HCT116 (cell line): ENCODE measurements at regions not wholly inside any gene's neighbourhood (a gene's known extent, or its start where the extent isn't known, plus 50 kb on each side); places are given as distances from the start of the nearest gene placed in this dataset.

Source experiments
- ATAC-seq: fragments of 200-7000 bp; cut with Tn5 transposase; 2 replicates; pipeline ENCODE4 v1.9.1; 2020; ENCODE audit warnings: mild to moderate bottlenecking, moderate library complexity
- BruUV-seq: library from RNA; stranded (reverse); fragments of 400-500 nt; replicated peaks from 2 replicates; lab custom pipeline; 2021; lab: Mats Ljungman, UMichigan
- CTCF ChIA-PET: fragments of 300-600 bp; sonication (Branson Sonifier 250); formaldehyde crosslinking; loops from one replicate; lab custom pipeline; 2021; ENCODE audit warnings: antibody characterized with exemption; lab: Charles Lee
- POLR2A ChIA-PET: fragments of 300-600, 350-600 bp; sonication (Branson Sonifier 250); formaldehyde crosslinking; loops from one replicate; lab custom pipeline; 2021; ENCODE audit warnings: antibody characterized with exemption; lab: Charles Lee
- RAD21 ChIA-PET, 2 experiments: fragments of 300-600 bp; sonication (Branson Sonifier 250); formaldehyde crosslinking; loops; one replicate each; lab custom pipeline; 2023; ENCODE audit warnings: low total read pairs in 2 of 2; ENCODE audit not compliant: uncharacterized antibody in 2 of 2, unreplicated experiment in 2 of 2, low non-redundant PET in 1 of 2; lab: Charles Lee
- DNase-seq: peaks from one replicate; pipeline ENCODE4 v3.0.0-alpha.2; 2010; ENCODE audit warnings: low read depth, low spot score
- H2AFZ ChIP-seq: fragments of 200-600 bp; shearing (Covaris generic), sonication (generic); 2 replicates; pipeline ENCODE4 v1.6.1; 2017; ENCODE audit warnings: low read depth, mixed run types, mixed read lengths, antibody characterized with exemption, low read length; ENCODE audit not compliant: poor library complexity, severe bottlenecking
- H3K27ac ChIP-seq: 2 replicates; pipeline ENCODE4 v1.5.1; 2012; ENCODE audit warnings: low read depth, low read length
- H3K27me3 ChIP-seq: fragments of 200-600 bp; sonication (generic); 2 replicates; pipeline ENCODE4 v1.6.1; 2016; ENCODE audit warnings: mixed run types, low read length, mixed read lengths; ENCODE audit not compliant: insufficient read depth
- H3K36me3 ChIP-seq, 2 experiments: fragments of 200-500 bp in 1 of 2; fragments of 200-600 bp in 1 of 2; sonication (Bioruptor generic) in 1 of 2; sonication (generic) in 1 of 2; 2 replicates each; pipeline versions ENCODE4 v1.5.1 to v1.6.1; 2014 to 2016; ENCODE audit warnings: low read length in 2 of 2, inconsistent platforms in 1 of 2, mixed read lengths in 1 of 2, mixed run types in 1 of 2; ENCODE audit not compliant: insufficient read depth in 2 of 2, control insufficient read depth in 1 of 2
- H3K4me1 ChIP-seq, 2 experiments: fragments of 200-600 bp in 1 of 2; sonication (generic) in 1 of 2; 2 replicates each; pipeline versions ENCODE4 v1.5.1 to v1.6.1; 2012 to 2017; ENCODE audit warnings: low read length in 2 of 2, inconsistent platforms in 1 of 2, mild to moderate bottlenecking in 1 of 2, mixed read lengths in 1 of 2, mixed run types in 1 of 2, moderate library complexity in 1 of 2; ENCODE audit not compliant: insufficient read depth in 2 of 2, control insufficient read depth in 1 of 2
- H3K4me2 ChIP-seq: fragments of 200-600 bp; sonication (generic); 2 replicates; pipeline ENCODE4 v1.6.1; 2017; ENCODE audit warnings: mixed run types, low read length, mixed read lengths
- H3K4me3 ChIP-seq, 2 experiments: fragments of 200-600 bp in 1 of 2; sonication (generic) in 1 of 2; replicated peaks in 1 of 2; 2 replicates each; pipeline ENCODE4 v1.5.1; 2011 to 2016; ENCODE audit warnings: low read length in 2 of 2, control low read depth in 1 of 2, low read depth in 1 of 2, mild to moderate bottlenecking in 1 of 2, mixed read lengths in 1 of 2, mixed run types in 1 of 2
- H3K79me2 ChIP-seq: fragments of 200-600 bp; sonication (generic); 2 replicates; pipeline ENCODE4 v1.6.1; 2017; ENCODE audit warnings: mild to moderate bottlenecking, mixed run types, low read length, moderate library complexity, mixed read lengths; ENCODE audit not compliant: insufficient read depth
- H3K9ac ChIP-seq: fragments of 200-600 bp; sonication (generic); 2 replicates; pipeline ENCODE4 v1.6.1; 2016; ENCODE audit warnings: low read length, mixed read lengths
- H3K9me2 ChIP-seq: fragments of 200-600 bp; sonication (generic), shearing (Covaris generic); 2 replicates; pipeline ENCODE4 v1.6.1; 2017; ENCODE audit warnings: mixed run types, mild to moderate bottlenecking, moderate library complexity; ENCODE audit not compliant: insufficient read depth
- H3K9me3 ChIP-seq, 2 experiments: fragments of 200-500 bp in 1 of 2; fragments of 200-600 bp in 1 of 2; sonication (Bioruptor generic) in 1 of 2; sonication (generic) in 1 of 2; 2 replicates each; pipeline ENCODE4 v1.6.1; 2014 to 2017; ENCODE audit warnings: low read length in 2 of 2, mixed read lengths in 2 of 2, inconsistent platforms in 1 of 2, low read depth in 1 of 2, mild to moderate bottlenecking in 1 of 2, mixed run types in 1 of 2, moderate library complexity in 1 of 2; ENCODE audit not compliant: control insufficient read depth in 1 of 2, insufficient read depth in 1 of 2
- H4K20me1 ChIP-seq: fragments of 200-600 bp; sonication (generic), shearing (Covaris generic); 2 replicates; pipeline ENCODE4 v1.6.1; 2017; ENCODE audit warnings: mixed run types, mild to moderate bottlenecking, moderate library complexity; ENCODE audit not compliant: insufficient read depth
- ELF1 ChIP-seq: IDR thresholded peaks from 2 replicates; pipeline ENCODE4 v1.6.1; 2012; ENCODE audit warnings: low read depth, borderline replicate concordance
- FOSL1 ChIP-seq: IDR thresholded peaks from 2 replicates; pipeline ENCODE4 v1.6.1; 2012; ENCODE audit warnings: low read depth
- JUND ChIP-seq: IDR thresholded peaks from 2 replicates; pipeline ENCODE4 v1.6.1; 2012
- POLR2A ChIP-seq: IDR thresholded peaks from 2 replicates; pipeline ENCODE4 v1.7.0; 2011; ENCODE audit warnings: borderline replicate concordance; ENCODE audit not compliant: insufficient read depth, insufficient read length; ENCODE audit errors: extremely low read depth
- RAD21 ChIP-seq: IDR thresholded peaks from 2 replicates; pipeline ENCODE4 v1.6.1; 2012; ENCODE audit warnings: low read depth, mild to moderate bottlenecking
- SP1 ChIP-seq: IDR thresholded peaks from 2 replicates; pipeline ENCODE4 v1.6.1; 2012; ENCODE audit warnings: low read depth
- SRF ChIP-seq: IDR thresholded peaks from 2 replicates; pipeline ENCODE4 v1.6.1; 2012; ENCODE audit warnings: low read depth
- YY1 ChIP-seq: IDR thresholded peaks from 2 replicates; pipeline ENCODE4 v1.6.1; 2011; ENCODE audit warnings: low read length, low read depth, moderate library complexity, mild to moderate bottlenecking; ENCODE audit not compliant: insufficient replicate concordance; ENCODE audit errors: extremely low read depth
- ZNF274 ChIP-seq: fragments of 200-500 bp; sonication (Bioruptor generic); IDR thresholded peaks from 2 replicates; pipeline ENCODE4 v1.6.1; 2014; ENCODE audit warnings: mild to moderate bottlenecking, low read depth, low read length, inconsistent platforms
- intact Hi-C: fragments of 100-400 bp; cut with micrococcal nuclease; formaldehyde crosslinking; loops from 2 replicates; pipeline ENCODE4 v1.10.0; 2022
- TF ChIP-seq, protein P1 (sequence below): IDR thresholded peaks from 2 replicates; pipeline ENCODE4 v1.6.1; 2012
- TF ChIP-seq, protein P2 (sequence below), 3 experiments: fragments of 200-600 bp in 1 of 3; sonication (generic) in 1 of 3; IDR thresholded peaks in 2 of 3; conservative IDR thresholded peaks in 1 of 3; 2 replicates each; pipeline ENCODE4 v1.5.1; 2012 to 2017; ENCODE audit warnings: low read depth in 2 of 3, low read length in 2 of 3, antibody characterized with exemption in 1 of 3, borderline replicate concordance in 1 of 3, control low read depth in 1 of 3, mild to moderate bottlenecking in 1 of 3, mixed read lengths in 1 of 3, mixed run types in 1 of 3, moderate library complexity in 1 of 3; ENCODE audit not compliant: insufficient read depth in 1 of 3
- TF ChIP-seq, protein P3 (sequence below): IDR thresholded peaks from 2 replicates; pipeline ENCODE4 v1.6.1; 2012
- TF ChIP-seq, protein P4 (sequence below): IDR thresholded peaks from 2 replicates; pipeline ENCODE4 v1.6.1; 2011; ENCODE audit warnings: mild to moderate bottlenecking, low read length, moderate library complexity; ENCODE audit not compliant: insufficient replicate concordance; ENCODE audit errors: extremely low read depth

DNA sequence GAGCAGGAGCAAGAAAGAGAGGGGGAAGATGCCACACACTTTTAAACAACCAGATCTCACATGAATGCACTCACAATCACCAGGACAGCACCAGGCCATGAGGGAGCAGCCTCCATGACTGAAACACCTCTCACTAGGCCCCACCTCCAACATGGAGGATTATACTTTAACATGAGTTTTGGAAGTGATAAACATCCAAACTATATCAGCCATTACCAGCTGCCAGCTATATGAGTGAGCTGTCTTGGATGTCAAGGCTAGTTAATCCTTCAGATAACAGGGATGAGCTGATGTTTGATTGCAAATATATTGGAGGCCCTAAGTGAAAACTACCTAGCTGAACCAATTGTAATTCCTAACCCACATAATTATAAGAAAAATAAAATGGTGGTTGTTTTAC, 108.4 kb upstream of the DCBLD2 start:
- Histone ChIP-seq H3K36me3 (no peaks in the 10 kb centered on the region), H3K27me3 (no peaks in the 10 kb centered on the region), H3K27ac (no peak overlapping the region), H3K4me2 (no peak overlapping the region), H3K9me3 (no peaks in the 10 kb centered on the region), H3K4me3 (no peak overlapping the region), H2AFZ (no peak overlapping the region), H3K79me2 (no peaks in the 10 kb centered on the region), H3K9ac (no peak overlapping the region), H3K9me2 (0 out of 2 replicates have a peak, but pooled peaks cover 6% of the 10 kb centered on the region), H4K20me1 (no peaks in the 10 kb centered on the region), H3K4me1 (no peaks in the 10 kb centered on the region)
- no peak for ATAC-seq
- ChIA-PET RAD21 (no interaction called here), CTCF (interaction anchor here (0.9 kb wide), 1 partner anchor 13 kb away, joined by 3 read pairs; no protein-coding TSS in a partner anchor), POLR2A (no interaction called here)
- intact Hi-C loops: loop anchor here (10.0 kb wide), 1 partner anchor 955 kb away; no protein-coding TSS in a partner anchor
- no peak for TF ChIP-seq SP1
- TF ChIP-seq, protein P1, sequence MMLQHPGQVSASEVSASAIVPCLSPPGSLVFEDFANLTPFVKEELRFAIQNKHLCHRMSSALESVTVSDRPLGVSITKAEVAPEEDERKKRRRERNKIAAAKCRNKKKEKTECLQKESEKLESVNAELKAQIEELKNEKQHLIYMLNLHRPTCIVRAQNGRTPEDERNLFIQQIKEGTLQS: no peak
- TF ChIP-seq, protein P2, sequence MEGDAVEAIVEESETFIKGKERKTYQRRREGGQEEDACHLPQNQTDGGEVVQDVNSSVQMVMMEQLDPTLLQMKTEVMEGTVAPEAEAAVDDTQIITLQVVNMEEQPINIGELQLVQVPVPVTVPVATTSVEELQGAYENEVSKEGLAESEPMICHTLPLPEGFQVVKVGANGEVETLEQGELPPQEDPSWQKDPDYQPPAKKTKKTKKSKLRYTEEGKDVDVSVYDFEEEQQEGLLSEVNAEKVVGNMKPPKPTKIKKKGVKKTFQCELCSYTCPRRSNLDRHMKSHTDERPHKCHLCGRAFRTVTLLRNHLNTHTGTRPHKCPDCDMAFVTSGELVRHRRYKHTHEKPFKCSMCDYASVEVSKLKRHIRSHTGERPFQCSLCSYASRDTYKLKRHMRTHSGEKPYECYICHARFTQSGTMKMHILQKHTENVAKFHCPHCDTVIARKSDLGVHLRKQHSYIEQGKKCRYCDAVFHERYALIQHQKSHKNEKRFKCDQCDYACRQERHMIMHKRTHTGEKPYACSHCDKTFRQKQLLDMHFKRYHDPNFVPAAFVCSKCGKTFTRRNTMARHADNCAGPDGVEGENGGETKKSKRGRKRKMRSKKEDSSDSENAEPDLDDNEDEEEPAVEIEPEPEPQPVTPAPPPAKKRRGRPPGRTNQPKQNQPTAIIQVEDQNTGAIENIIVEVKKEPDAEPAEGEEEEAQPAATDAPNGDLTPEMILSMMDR (IDR thresholded peaks at IDR 0.05 in 2 of 3, conservative IDR thresholded peaks at IDR 0.05 in 1 of 3; ENCODE audit: borderline replicate concordance in 1 of 3, insufficient read depth in 1 of 3, low read depth in 2 of 3, low read length in 2 of 3): no peak
- no TSS peak for BruUV-seq
- DNase-seq: no peak

DNA sequence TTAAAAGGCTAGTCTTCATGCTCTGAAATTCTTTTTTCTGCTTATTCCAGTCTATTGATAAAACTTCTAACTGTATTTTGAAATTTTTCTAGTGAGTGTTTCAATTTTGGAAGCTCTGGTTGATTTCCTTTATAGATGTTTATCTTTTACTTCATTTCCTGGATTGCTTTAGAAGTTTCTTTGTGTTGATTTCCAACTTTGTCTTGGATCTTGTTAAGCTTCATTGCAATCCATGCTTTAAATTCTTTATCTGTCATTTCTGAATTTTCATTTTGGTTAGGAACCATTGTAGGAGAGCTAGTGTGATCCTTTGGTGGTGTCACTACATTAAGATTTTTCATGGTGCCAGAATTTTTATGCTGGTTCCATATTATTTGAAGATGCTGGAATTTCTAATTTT, 105.2 kb upstream of the DCBLD2 start:
- no peak overlapping the region for H2AFZ ChIP-seq
- POLR2A ChIA-PET: no interaction called here
- TF ChIP-seq JUND (no peak), POLR2A (no peak), YY1 (no peak), FOSL1 (no peak), ELF1 (no peak), SRF (no peak), ZNF274 (no peak), RAD21 (no peak)
- TF ChIP-seq, protein P3, sequence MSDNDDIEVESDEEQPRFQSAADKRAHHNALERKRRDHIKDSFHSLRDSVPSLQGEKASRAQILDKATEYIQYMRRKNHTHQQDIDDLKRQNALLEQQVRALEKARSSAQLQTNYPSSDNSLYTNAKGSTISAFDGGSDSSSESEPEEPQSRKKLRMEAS: no peak
- TF ChIP-seq, protein P4, sequence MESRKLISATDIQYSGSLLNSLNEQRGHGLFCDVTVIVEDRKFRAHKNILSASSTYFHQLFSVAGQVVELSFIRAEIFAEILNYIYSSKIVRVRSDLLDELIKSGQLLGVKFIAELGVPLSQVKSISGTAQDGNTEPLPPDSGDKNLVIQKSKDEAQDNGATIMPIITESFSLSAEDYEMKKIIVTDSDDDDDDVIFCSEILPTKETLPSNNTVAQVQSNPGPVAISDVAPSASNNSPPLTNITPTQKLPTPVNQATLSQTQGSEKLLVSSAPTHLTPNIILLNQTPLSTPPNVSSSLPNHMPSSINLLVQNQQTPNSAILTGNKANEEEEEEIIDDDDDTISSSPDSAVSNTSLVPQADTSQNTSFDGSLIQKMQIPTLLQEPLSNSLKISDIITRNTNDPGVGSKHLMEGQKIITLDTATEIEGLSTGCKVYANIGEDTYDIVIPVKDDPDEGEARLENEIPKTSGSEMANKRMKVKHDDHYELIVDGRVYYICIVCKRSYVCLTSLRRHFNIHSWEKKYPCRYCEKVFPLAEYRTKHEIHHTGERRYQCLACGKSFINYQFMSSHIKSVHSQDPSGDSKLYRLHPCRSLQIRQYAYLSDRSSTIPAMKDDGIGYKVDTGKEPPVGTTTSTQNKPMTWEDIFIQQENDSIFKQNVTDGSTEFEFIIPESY: no peak
- TF ChIP-seq, protein P2 (IDR thresholded peaks at IDR 0.05 in 2 of 3, conservative IDR thresholded peaks at IDR 0.05 in 1 of 3; ENCODE audit: borderline replicate concordance in 1 of 3, insufficient read depth in 1 of 3, low read depth in 2 of 3, low read length in 2 of 3): no peak

More for the DNA sequence above, 105.2 kb upstream of the DCBLD2 start:
- Histone ChIP-seq H3K4me2 (no peak overlapping the region), H3K4me1 (no peaks in the 10 kb centered on the region), H3K36me3 (no peaks in the 10 kb centered on the region), H3K79me2 (no peaks in the 10 kb centered on the region), H4K20me1 (no peaks in the 10 kb centered on the region), H3K9me3 (no peaks in the 10 kb centered on the region), H3K27me3 (no peaks in the 10 kb centered on the region), H3K9ac (no peak overlapping the region), H3K27ac (no peak overlapping the region), H3K4me3 (no peak overlapping the region), H3K9me2 (0 out of 2 replicates have a peak, but pooled peaks cover 6% of the 10 kb centered on the region)
- DNase-seq (no peak), ATAC-seq (no peak)
- BruUV-seq: no TSS peak
- intact Hi-C loops: loop anchor here (10.0 kb wide), 1 partner anchor 952 kb away; no protein-coding TSS in a partner anchor
- ChIA-PET RAD21 (no interaction called here), CTCF (no interaction called here)
